ENCODE measurements at regions not wholly inside any gene's neighbourhood (a gene's known extent, or its start where the extent isn't known, plus 50 kb on each side); places are given as distances from the start of the nearest gene placed in this dataset.

DNA sequence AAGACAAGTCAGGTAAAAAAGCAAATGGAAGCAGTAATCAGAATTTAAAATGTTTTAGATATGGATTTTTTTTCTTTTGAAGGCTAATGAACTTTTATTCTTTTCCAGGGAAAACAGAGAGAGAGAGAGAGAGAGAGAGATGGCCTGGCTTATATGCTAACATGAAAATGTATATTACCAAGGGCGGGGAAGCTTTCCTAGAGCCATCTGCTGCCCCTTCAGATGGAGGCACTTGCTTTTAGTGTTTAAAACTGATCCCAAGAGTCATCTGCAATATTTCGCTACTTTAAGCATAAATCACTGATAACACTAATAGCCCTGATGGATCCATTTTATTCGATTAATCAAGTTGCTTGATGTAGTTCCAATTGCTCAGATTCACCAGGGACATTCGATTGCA lies 186.1 kb upstream of the ADAMTS16 start:
- H3K27ac Mint-ChIP-seq: no peak overlapping the region
- H3K36me3 Mint-ChIP-seq (ENCODE audit: low read depth): no peaks in the 10 kb centered on the region
- H3K4me1 Mint-ChIP-seq: no peaks in the 10 kb centered on the region
- ChIA-PET POLR2A (no interaction called here), CTCF (no interaction called here)
- H3K9me3 Mint-ChIP-seq: no peaks in the 10 kb centered on the region
- H3K4me3 Mint-ChIP-seq: no peak overlapping the region
- intact Hi-C loops (cut with micrococcal nuclease): no loop called here
- ATAC-seq (ENCODE audit: low read depth): no peak
- no peak for TF ChIP-seq CTCF (IDR thresholded peaks at IDR 0.05)
- DNase-seq: no peak
- no peaks in the 10 kb centered on the region for H3K27me3 Mint-ChIP-seq

DNA sequence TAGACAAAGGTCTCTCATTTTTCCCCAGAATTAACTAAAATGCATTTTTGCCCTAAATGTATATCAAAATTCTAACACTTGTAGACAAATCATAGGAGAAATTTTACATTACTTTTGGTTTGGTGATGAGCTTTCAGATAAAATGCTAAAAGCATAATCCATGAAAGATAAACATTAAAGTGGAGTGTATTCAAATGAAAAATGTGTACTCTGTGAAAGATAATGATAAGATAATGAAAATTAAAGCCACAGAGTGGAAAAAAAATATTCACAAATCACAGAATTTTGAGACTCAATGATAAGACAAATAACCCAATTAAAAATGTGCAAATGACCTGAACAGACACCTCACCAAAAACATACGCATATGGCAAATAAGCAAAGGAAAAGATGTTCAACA lies 176.9 kb upstream of the ADAMTS16 start:
- no peak for DNase-seq
- H3K36me3 Mint-ChIP-seq (ENCODE audit: low read depth): no peaks in the 10 kb centered on the region
- H3K27ac Mint-ChIP-seq: no peak overlapping the region
- intact Hi-C loops (cut with micrococcal nuclease): no loop called here
- no peaks in the 10 kb centered on the region for H3K27me3 Mint-ChIP-seq
- ATAC-seq (ENCODE audit: low read depth): no peak
- H3K4me1 Mint-ChIP-seq: no peaks in the 10 kb centered on the region
- POLR2A ChIA-PET: no interaction called here
- no peak for TF ChIP-seq CTCF (IDR thresholded peaks at IDR 0.05)
- H3K4me3 Mint-ChIP-seq: no peak overlapping the region
- CTCF ChIA-PET: no interaction called here
- H3K9me3 Mint-ChIP-seq: no peaks in the 10 kb centered on the region

GRCh38 chr5:4969351-4969750 lies 170.8 kb upstream of the ADAMTS16 start:
- H3K4me1 Mint-ChIP-seq: no peaks in the 10 kb centered on the region
- ATAC-seq (ENCODE audit: low read depth) (no peak), DNase-seq (no peak)
- H3K4me3 Mint-ChIP-seq: no peak overlapping the region
- H3K27ac Mint-ChIP-seq: no peak overlapping the region
- ChIA-PET POLR2A (no interaction called here), CTCF (no interaction called here)
- H3K27me3 Mint-ChIP-seq: no peaks in the 10 kb centered on the region
- TF ChIP-seq CTCF (IDR thresholded peaks at IDR 0.05): no peak
- intact Hi-C loops (cut with micrococcal nuclease): no loop called here
- H3K9me3 Mint-ChIP-seq: no peaks in the 10 kb centered on the region
- H3K36me3 Mint-ChIP-seq (ENCODE audit: low read depth): no peaks in the 10 kb centered on the region

DNA sequence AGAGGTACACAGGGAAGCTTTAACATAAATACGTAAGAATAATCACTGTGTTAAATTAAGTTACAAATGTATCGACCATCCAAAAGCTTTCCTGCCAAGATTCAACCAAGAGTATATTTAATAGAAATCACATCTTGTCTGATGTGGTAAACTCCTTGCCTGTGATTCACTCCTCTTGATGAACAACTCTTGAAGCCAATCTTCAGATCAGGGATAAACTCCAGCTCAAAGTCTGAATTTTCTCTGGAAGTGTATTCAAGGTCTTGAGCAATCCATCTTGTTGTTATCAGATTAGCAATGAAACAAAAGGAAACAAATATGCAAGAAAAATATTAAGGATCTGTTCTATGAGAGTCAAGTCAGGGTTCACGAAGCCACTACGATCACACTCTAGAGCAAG lies 170.0 kb upstream of the ADAMTS16 start:
- DNase-seq (no peak), ATAC-seq (ENCODE audit: low read depth) (no peak)
- Mint-ChIP-seq H3K27ac (no peak overlapping the region), H3K9me3 (no peaks in the 10 kb centered on the region), H3K4me1 (no peaks in the 10 kb centered on the region), H3K36me3 (ENCODE audit: low read depth) (no peaks in the 10 kb centered on the region), H3K27me3 (no peaks in the 10 kb centered on the region), H3K4me3 (no peak overlapping the region)
- POLR2A ChIA-PET: no interaction called here
- CTCF ChIA-PET: no interaction called here
- intact Hi-C loops (cut with micrococcal nuclease): no loop called here
- no peak for TF ChIP-seq CTCF (IDR thresholded peaks at IDR 0.05)

DNA sequence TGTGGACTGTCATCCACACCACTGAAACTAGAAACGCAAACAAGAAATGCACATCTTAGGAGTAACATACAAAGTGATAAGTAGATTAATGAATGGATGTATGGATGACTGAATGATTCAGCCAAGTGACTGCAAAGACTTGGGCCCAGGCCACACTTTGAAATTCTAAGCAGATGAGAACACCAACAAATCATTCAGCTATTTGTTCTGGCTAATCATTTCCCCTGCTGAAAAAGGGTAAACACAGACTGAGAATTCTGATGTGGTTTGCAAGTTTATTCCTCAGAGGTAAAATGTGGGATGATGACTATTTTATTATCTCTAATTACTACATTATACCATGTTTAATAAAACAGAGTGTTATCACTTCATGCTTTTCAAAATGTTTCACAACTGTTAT lies 163.2 kb upstream of the ADAMTS16 start:
- POLR2A ChIA-PET: no interaction called here
- Mint-ChIP-seq H3K27me3 (no peaks in the 10 kb centered on the region), H3K36me3 (ENCODE audit: low read depth) (no peaks in the 10 kb centered on the region), H3K4me1 (no peaks in the 10 kb centered on the region), H3K27ac (no peak overlapping the region), H3K4me3 (no peak overlapping the region), H3K9me3 (no peaks in the 10 kb centered on the region)
- no peak for ATAC-seq (ENCODE audit: low read depth)
- CTCF ChIA-PET: no interaction called here
- intact Hi-C loops (cut with micrococcal nuclease): no loop called here
- no peak for TF ChIP-seq CTCF (IDR thresholded peaks at IDR 0.05)
- no peak for DNase-seq

All from activated B cell treated with CpG ODN at 0.5 μM for 24 hours (primary cell).